ENCODE measurements at regions not wholly inside any gene's neighbourhood (a gene's known extent, or its start where the extent isn't known, plus 50 kb on each side); places are given as distances from the start of the nearest gene placed in this dataset.

DNA sequence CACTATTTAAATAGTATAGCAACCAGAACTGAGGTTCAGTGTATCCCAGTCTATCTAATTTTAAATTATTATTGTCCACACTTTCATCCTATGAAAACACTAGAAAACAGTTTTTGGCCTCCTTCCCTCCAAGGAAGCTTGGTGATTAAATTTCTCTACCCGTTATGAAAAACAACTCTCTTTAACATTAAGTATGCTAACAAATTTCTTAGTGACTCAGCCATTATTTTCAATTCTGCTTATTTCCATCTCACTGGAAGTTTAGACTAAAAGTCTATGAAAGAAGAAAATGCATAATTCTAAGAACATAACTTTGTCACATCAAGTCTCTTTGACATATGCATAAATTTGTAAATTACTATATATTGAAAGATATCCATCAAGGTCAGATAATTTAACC is 185.2 kb downstream of the NSUN3 start:
- TF ChIP-seq, protein P1, sequence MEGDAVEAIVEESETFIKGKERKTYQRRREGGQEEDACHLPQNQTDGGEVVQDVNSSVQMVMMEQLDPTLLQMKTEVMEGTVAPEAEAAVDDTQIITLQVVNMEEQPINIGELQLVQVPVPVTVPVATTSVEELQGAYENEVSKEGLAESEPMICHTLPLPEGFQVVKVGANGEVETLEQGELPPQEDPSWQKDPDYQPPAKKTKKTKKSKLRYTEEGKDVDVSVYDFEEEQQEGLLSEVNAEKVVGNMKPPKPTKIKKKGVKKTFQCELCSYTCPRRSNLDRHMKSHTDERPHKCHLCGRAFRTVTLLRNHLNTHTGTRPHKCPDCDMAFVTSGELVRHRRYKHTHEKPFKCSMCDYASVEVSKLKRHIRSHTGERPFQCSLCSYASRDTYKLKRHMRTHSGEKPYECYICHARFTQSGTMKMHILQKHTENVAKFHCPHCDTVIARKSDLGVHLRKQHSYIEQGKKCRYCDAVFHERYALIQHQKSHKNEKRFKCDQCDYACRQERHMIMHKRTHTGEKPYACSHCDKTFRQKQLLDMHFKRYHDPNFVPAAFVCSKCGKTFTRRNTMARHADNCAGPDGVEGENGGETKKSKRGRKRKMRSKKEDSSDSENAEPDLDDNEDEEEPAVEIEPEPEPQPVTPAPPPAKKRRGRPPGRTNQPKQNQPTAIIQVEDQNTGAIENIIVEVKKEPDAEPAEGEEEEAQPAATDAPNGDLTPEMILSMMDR (IDR thresholded peaks at IDR 0.05; ENCODE audit: low read depth, low read length): no peak
- TF ChIP-seq EZH2phosphoT487 (IDR thresholded peaks at IDR 0.05; ENCODE audit: low read depth): no peak
- Histone ChIP-seq H3K4me3 (ENCODE audit: low read length) (no peak overlapping the region), H3K36me3 (replicated peaks; ENCODE audit: low read depth, low read length) (no peaks in the 10 kb centered on the region), H3K9me3 (ENCODE audit: insufficient read depth, low read length) (no peaks in the 10 kb centered on the region), H4K20me1 (ENCODE audit: insufficient read depth, low read length) (no peaks in the 10 kb centered on the region), H3K27ac (ENCODE audit: low read length) (no peak overlapping the region), H3K9ac (ENCODE audit: low read length) (no peak overlapping the region), H3K79me2 (ENCODE audit: low read length) (no peaks in the 10 kb centered on the region), H2AFZ (ENCODE audit: low read depth, low read length) (no peak overlapping the region), H3K4me2 (ENCODE audit: low read length) (no peak overlapping the region), H3K27me3 (ENCODE audit: low read depth, low read length) (no peaks in the 10 kb centered on the region), H3K4me1 (ENCODE audit: low read length) (peaks cover 39% of the 10 kb centered on the region)

GRCh38 chr3:94249491-94250079 is 186.7 kb downstream of the NSUN3 start:
- no peak for TF ChIP-seq EZH2phosphoT487 (IDR thresholded peaks at IDR 0.05; ENCODE audit: low read depth)
- TF ChIP-seq, protein P1 (IDR thresholded peaks at IDR 0.05; ENCODE audit: low read depth, low read length): peak; percentile 93
- no peaks in the 10 kb centered on the region for H3K79me2 ChIP-seq (ENCODE audit: low read length)
- peak overlapping the region; percentile 10; the same call in 1 of the 2 replicates for H3K4me3 ChIP-seq (ENCODE audit: low read length)
- H3K27me3 ChIP-seq (ENCODE audit: low read depth, low read length): no peaks in the 10 kb centered on the region
- H3K36me3 ChIP-seq (replicated peaks; ENCODE audit: low read depth, low read length): no peaks in the 10 kb centered on the region
- peak overlapping the region; percentile 41 for H3K4me2 ChIP-seq (ENCODE audit: low read length)
- H4K20me1 ChIP-seq (ENCODE audit: insufficient read depth, low read length): no peaks in the 10 kb centered on the region
- H3K4me1 ChIP-seq (ENCODE audit: low read length): peaks cover 39% of the 10 kb centered on the region
- peak overlapping the region; percentile 4; the same call in 1 of the 2 replicates for H3K27ac ChIP-seq (ENCODE audit: low read length)
- H2AFZ ChIP-seq (ENCODE audit: low read depth, low read length): peak overlapping the region; percentile 51; the same call in 1 of the 2 replicates
- H3K9me3 ChIP-seq (ENCODE audit: insufficient read depth, low read length): no peaks in the 10 kb centered on the region
- H3K9ac ChIP-seq (ENCODE audit: low read length): no peak overlapping the region

DNA sequence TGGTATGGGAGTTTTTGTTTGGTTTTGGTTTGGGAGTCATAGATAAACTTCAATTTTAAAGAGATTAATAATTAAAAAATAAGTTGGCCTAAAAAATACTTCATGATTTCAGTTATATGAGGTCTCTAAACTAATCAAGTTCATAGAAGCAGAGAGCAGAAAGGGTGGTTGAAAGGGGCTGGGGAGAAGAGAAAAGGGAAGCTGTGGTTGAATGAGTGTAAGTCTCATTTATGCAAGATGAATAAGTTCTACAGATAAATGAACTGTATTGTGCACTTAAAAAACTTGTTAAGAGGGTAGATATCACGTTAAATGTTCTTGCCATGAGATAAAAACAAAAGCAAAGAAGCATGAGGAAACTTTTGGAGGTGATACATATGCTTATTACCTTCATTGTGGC is 188.7 kb downstream of the NSUN3 start:
- Histone ChIP-seq H3K27ac (ENCODE audit: low read length) (no peak overlapping the region), H3K4me2 (ENCODE audit: low read length) (no peak overlapping the region), H3K79me2 (ENCODE audit: low read length) (no peaks in the 10 kb centered on the region), H3K4me3 (ENCODE audit: low read length) (no peak overlapping the region), H3K9ac (ENCODE audit: low read length) (no peak overlapping the region), H3K4me1 (ENCODE audit: low read length) (peaks cover 39% of the 10 kb centered on the region), H3K9me3 (ENCODE audit: insufficient read depth, low read length) (no peaks in the 10 kb centered on the region), H4K20me1 (ENCODE audit: insufficient read depth, low read length) (no peaks in the 10 kb centered on the region), H3K27me3 (ENCODE audit: low read depth, low read length) (no peaks in the 10 kb centered on the region), H3K36me3 (replicated peaks; ENCODE audit: low read depth, low read length) (no peaks in the 10 kb centered on the region), H2AFZ (ENCODE audit: low read depth, low read length) (no peak overlapping the region)
- TF ChIP-seq, protein P1 (IDR thresholded peaks at IDR 0.05; ENCODE audit: low read depth, low read length): no peak
- TF ChIP-seq EZH2phosphoT487 (IDR thresholded peaks at IDR 0.05; ENCODE audit: low read depth): no peak

- no peaks in the 10 kb centered on the region for H3K79me2 ChIP-seq (ENCODE audit: low read length)
- TF ChIP-seq, protein P1 (IDR thresholded peaks at IDR 0.05; ENCODE audit: low read depth, low read length): no peak
- TF ChIP-seq EZH2phosphoT487 (IDR thresholded peaks at IDR 0.05; ENCODE audit: low read depth): no peak
- H2AFZ ChIP-seq (ENCODE audit: low read depth, low read length): no peak overlapping the region
- H4K20me1 ChIP-seq (ENCODE audit: insufficient read depth, low read length): no peaks in the 10 kb centered on the region
- no peaks in the 10 kb centered on the region for H3K27me3 ChIP-seq (ENCODE audit: low read depth, low read length)
- H3K4me3 ChIP-seq (ENCODE audit: low read length): no peak overlapping the region
- H3K36me3 ChIP-seq (replicated peaks; ENCODE audit: low read depth, low read length): no peaks in the 10 kb centered on the region
- H3K27ac ChIP-seq (ENCODE audit: low read length): no peak overlapping the region
- H3K4me2 ChIP-seq (ENCODE audit: low read length): no peak overlapping the region
- H3K4me1 ChIP-seq (ENCODE audit: low read length): peaks cover 39% of the 10 kb centered on the region
- H3K9me3 ChIP-seq (ENCODE audit: insufficient read depth, low read length): no peaks in the 10 kb centered on the region
- no peak overlapping the region for H3K9ac ChIP-seq (ENCODE audit: low read length)
Measured at GRCh38 chr3:94252316-94252715, 189.5 kb downstream of the NSUN3 start.
